DMS153 treated with DMSO at 0.1 percent for 48 hours (cell line): ENCODE measurements at regions not wholly inside any gene's neighbourhood (a gene's known extent, or its start where the extent isn't known, plus 50 kb on each side); places are given as distances from the start of the nearest gene placed in this dataset.
A peak's percentile ranks its signal among the peaks of the same experiment; 100 is the strongest.

Source experiments
- DNase-seq: peaks from one replicate; lab custom pipeline; 2025; ENCODE audit not compliant: unreplicated experiment; lab: John Stamatoyannopoulos, UW

- no peak for DNase-seq
Observed at GRCh38 chr9:129333617-129334104, 155.6 kb upstream of the IER5L start.

GRCh38 chr9:129332581-129332980, 154.5 kb upstream of the IER5L start:
- no peak for DNase-seq

- DNase-seq: no peak
Observed at GRCh38 chr9:129331772-129332500, 153.9 kb upstream of the IER5L start.

GRCh38 chr9:129331493-129331765, 153.4 kb upstream of the IER5L start:
- DNase-seq: no peak

- DNase-seq: no peak
Observed at GRCh38 chr9:129330711-129331492, 152.8 kb upstream of the IER5L start.

GRCh38 chr9:129328355-129329042, 150.4 kb upstream of the IER5L start:
- no peak for DNase-seq

GRCh38 chr9:129327552-129328328, 149.7 kb upstream of the IER5L start:
- DNase-seq: no peak

- no peak for DNase-seq
Observed at GRCh38 chr9:129326061-129327005, 148.3 kb upstream of the IER5L start.

- no peak for DNase-seq
Observed at GRCh38 chr9:129324808-129325502, 146.9 kb upstream of the IER5L start.

GRCh38 chr9:129323999-129324553, 146.0 kb upstream of the IER5L start:
- DNase-seq: no peak

GRCh38 chr9:129323376-129323998, 145.4 kb upstream of the IER5L start:
- no peak for DNase-seq

- DNase-seq: no peak
Observed at GRCh38 chr9:129322641-129323375, 144.7 kb upstream of the IER5L start.

GRCh38 chr9:129322022-129322621, 144.1 kb upstream of the IER5L start:
- DNase-seq: no peak

GRCh38 chr9:129321286-129322021, 143.4 kb upstream of the IER5L start:
- no peak for DNase-seq

GRCh38 chr9:129320575-129321285, 142.7 kb upstream of the IER5L start:
- DNase-seq: peak; percentile 69

GRCh38 chr9:129319938-129320481, 141.9 kb upstream of the IER5L start:
- no peak for DNase-seq
